Panc1 (cell line): ENCODE measurements at regions not wholly inside any gene's neighbourhood (a gene's known extent, or its start where the extent isn't known, plus 50 kb on each side); places are given as distances from the start of the nearest gene placed in this dataset.

Source experiments
- ATAC-seq: fragments of 200-7000 bp; cut with Tn5 transposase; 2 replicates; pipeline ENCODE4 v1.9.1; 2020; ENCODE audit warnings: mild to moderate bottlenecking, moderate library complexity
- BruUV-seq: library from RNA; stranded (reverse); fragments of 400-500 nt; replicated peaks from 2 replicates; lab custom pipeline; 2021; lab: Mats Ljungman, UMichigan
- CTCF ChIA-PET: fragments of 300-600 bp; sonication (Branson Sonifier 250); formaldehyde crosslinking; loops from one replicate; lab custom pipeline; 2022; ENCODE audit warnings: antibody characterized with exemption; lab: Charles Lee
- POLR2A ChIA-PET: fragments of 300-600 bp; sonication (Branson Sonifier 250); formaldehyde crosslinking; loops from one replicate; lab custom pipeline; 2022; ENCODE audit warnings: antibody characterized with exemption; lab: Charles Lee
- DNase-seq: peaks from one replicate; pipeline ENCODE4 v3.0.0-alpha.2; 2010; ENCODE audit warnings: low read depth, low spot score
- H3K27ac ChIP-seq: 2 replicates; pipeline ENCODE4 v1.5.1; 2011; ENCODE audit warnings: mild to moderate bottlenecking, low read length, inconsistent platforms
- H3K27me3 ChIP-seq: fragments of 200-500 bp; sonication (Bioruptor generic); 2 replicates; pipeline ENCODE4 v1.6.0; 2014; ENCODE audit warnings: low read length, inconsistent platforms; ENCODE audit not compliant: control insufficient read depth, insufficient read depth
- H3K36me3 ChIP-seq: fragments of 200-500 bp; sonication (Bioruptor generic); 2 replicates; pipeline ENCODE4 v1.5.1; 2014; ENCODE audit warnings: inconsistent platforms, mild to moderate bottlenecking, low read length, moderate library complexity; ENCODE audit not compliant: control insufficient read depth, insufficient read depth
- H3K4me1 ChIP-seq: 2 replicates; pipeline ENCODE4 v1.5.1; 2011; ENCODE audit warnings: inconsistent platforms, mild to moderate bottlenecking, low read length, moderate library complexity; ENCODE audit not compliant: control insufficient read depth, insufficient read depth
- H3K4me3 ChIP-seq, 2 experiments: 2 replicates each; pipeline ENCODE4 v1.5.1; 2011 to 2012; ENCODE audit warnings: low read depth in 2 of 2, low read length in 2 of 2, mild to moderate bottlenecking in 2 of 2, inconsistent platforms in 1 of 2, moderate library complexity in 1 of 2
- H3K9me3 ChIP-seq: fragments of 200-500 bp; sonication (Bioruptor generic); 2 replicates; pipeline ENCODE4 v1.5.1; 2014; ENCODE audit warnings: low read depth, mild to moderate bottlenecking, inconsistent platforms, low read length, moderate library complexity; ENCODE audit not compliant: control insufficient read depth, insufficient read depth
- POLR2AphosphoS5 ChIP-seq: IDR thresholded peaks from 2 replicates; pipeline ENCODE4 v1.6.1; 2012; ENCODE audit warnings: mild to moderate bottlenecking, low read depth, low read length, moderate library complexity
- SIN3A ChIP-seq: IDR thresholded peaks from 2 replicates; pipeline ENCODE4 v1.6.1; 2012; ENCODE audit warnings: low read depth, mild to moderate bottlenecking, low read length, moderate library complexity, borderline replicate concordance; ENCODE audit not compliant: insufficient read depth
- TCF7L2 ChIP-seq: IDR thresholded peaks from 2 replicates; pipeline ENCODE4 v1.6.1; 2011; ENCODE audit warnings: mild to moderate bottlenecking, low read depth, low read length, inconsistent platforms
- in situ Hi-C: cut with HindIII; loops from 2 replicates; pipeline ENCODE4 v1.10.0; 2016; ENCODE audit warnings: low sequenced_read_pairs, low pct_unique_long_range_greater_than_20kb
- intact Hi-C: fragments of 100-400 bp; cut with micrococcal nuclease; formaldehyde crosslinking; loops from one replicate; pipeline ENCODE4 v1.10.0; 2022; ENCODE audit not compliant: unreplicated experiment
- TF ChIP-seq, protein P1 (sequence below): fragments of 450-650 bp; IDR thresholded peaks from 2 replicates; pipeline ENCODE4 v1.5.1; 2017; ENCODE audit warnings: mild to moderate bottlenecking
- TF ChIP-seq, protein P2 (sequence below), 2 experiments: IDR thresholded peaks; 2 replicates each; pipeline ENCODE4 v1.6.1; 2011 to 2012; ENCODE audit warnings: low read depth in 2 of 2, control low read depth in 1 of 2, low read length in 1 of 2, mild to moderate bottlenecking in 1 of 2, moderate library complexity in 1 of 2; ENCODE audit not compliant: insufficient read depth in 1 of 2

DNA sequence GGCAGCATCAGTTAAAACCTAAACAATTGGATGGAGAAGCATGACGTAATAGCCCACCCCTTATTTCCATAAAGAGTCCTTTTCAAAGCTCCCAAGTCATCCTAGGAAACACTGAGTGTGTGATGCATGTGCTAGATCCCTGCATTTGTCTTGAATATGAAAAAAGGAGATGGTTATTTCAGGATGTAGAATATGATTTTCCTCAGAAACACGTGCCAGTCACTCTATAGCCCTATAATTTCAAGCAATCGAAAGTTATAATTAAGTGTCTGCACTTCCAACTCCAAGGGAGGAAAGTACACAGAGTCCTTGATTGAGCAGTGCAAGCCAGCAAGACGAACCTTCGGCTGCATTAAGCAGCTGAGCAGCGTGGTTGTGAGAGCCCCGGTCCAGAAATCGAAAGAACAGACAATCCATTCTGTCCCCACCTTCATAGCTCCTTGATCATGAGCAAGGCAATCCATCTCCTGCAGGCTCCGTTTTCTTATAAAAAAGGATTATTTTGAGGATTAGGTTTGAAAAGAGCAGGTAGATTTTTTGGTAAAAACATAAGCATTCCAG lies 287.7 kb downstream of the FBXO15 start:
- intact Hi-C loops (no loop called here), in situ Hi-C loops (no loop called here)
- ATAC-seq (no peak), DNase-seq (no peak)
- Histone ChIP-seq H3K4me3 (no peak overlapping the region), H3K27ac (no peak overlapping the region), H3K36me3 (no peaks in the 10 kb centered on the region), H3K9me3 (no peaks in the 10 kb centered on the region), H3K27me3 (no peaks in the 10 kb centered on the region), H3K4me1 (no peaks in the 10 kb centered on the region)
- ChIA-PET CTCF (no interaction called here), POLR2A (no interaction called here)
- BruUV-seq: no TSS peak
- TF ChIP-seq SIN3A (no peak), TCF7L2 (no peak), POLR2AphosphoS5 (no peak)
- TF ChIP-seq, protein P1, sequence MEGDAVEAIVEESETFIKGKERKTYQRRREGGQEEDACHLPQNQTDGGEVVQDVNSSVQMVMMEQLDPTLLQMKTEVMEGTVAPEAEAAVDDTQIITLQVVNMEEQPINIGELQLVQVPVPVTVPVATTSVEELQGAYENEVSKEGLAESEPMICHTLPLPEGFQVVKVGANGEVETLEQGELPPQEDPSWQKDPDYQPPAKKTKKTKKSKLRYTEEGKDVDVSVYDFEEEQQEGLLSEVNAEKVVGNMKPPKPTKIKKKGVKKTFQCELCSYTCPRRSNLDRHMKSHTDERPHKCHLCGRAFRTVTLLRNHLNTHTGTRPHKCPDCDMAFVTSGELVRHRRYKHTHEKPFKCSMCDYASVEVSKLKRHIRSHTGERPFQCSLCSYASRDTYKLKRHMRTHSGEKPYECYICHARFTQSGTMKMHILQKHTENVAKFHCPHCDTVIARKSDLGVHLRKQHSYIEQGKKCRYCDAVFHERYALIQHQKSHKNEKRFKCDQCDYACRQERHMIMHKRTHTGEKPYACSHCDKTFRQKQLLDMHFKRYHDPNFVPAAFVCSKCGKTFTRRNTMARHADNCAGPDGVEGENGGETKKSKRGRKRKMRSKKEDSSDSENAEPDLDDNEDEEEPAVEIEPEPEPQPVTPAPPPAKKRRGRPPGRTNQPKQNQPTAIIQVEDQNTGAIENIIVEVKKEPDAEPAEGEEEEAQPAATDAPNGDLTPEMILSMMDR: no peak
- TF ChIP-seq, protein P2, sequence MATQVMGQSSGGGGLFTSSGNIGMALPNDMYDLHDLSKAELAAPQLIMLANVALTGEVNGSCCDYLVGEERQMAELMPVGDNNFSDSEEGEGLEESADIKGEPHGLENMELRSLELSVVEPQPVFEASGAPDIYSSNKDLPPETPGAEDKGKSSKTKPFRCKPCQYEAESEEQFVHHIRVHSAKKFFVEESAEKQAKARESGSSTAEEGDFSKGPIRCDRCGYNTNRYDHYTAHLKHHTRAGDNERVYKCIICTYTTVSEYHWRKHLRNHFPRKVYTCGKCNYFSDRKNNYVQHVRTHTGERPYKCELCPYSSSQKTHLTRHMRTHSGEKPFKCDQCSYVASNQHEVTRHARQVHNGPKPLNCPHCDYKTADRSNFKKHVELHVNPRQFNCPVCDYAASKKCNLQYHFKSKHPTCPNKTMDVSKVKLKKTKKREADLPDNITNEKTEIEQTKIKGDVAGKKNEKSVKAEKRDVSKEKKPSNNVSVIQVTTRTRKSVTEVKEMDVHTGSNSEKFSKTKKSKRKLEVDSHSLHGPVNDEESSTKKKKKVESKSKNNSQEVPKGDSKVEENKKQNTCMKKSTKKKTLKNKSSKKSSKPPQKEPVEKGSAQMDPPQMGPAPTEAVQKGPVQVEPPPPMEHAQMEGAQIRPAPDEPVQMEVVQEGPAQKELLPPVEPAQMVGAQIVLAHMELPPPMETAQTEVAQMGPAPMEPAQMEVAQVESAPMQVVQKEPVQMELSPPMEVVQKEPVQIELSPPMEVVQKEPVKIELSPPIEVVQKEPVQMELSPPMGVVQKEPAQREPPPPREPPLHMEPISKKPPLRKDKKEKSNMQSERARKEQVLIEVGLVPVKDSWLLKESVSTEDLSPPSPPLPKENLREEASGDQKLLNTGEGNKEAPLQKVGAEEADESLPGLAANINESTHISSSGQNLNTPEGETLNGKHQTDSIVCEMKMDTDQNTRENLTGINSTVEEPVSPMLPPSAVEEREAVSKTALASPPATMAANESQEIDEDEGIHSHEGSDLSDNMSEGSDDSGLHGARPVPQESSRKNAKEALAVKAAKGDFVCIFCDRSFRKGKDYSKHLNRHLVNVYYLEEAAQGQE (IDR thresholded peaks at IDR 0.05; ENCODE audit: insufficient read depth in 1 of 2, low read depth in 2 of 2, low read length in 1 of 2): no peak

DNA sequence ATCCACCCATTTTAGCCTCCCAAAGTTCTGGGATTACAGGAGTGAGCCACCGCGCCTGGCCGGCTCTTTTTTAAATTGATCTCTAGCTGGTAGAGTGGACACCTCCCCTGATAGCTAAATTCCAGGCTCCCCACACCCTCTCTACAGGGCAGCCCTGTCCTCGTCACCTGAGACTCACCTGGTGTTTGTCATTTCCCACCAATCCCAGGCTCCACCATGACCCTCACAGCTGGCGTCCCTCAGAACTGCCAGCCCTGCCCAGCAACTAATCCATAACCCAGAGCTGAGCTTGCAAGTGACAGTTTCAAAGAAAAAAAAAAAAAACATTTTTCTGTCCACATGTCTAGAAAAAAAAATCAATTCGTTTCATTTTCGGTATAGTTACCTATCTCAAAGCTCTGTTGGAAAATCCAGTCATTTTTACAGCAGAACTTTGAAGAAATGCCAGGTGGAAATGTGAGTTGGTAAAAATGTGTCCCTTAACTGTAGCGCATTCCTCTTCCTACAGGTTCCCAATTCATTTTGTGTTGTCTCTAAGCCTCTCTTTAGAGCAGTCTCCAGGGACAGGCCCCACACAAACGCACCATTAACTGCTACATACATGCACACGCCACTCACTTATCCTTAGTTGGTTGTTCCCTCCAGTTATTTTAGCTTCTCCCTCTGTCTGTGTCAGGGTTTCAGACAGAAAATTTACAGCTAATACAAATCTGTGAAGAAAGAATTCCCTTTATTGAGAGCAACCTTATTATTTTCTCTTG lies 294.7 kb downstream of the FBXO15 start:
- ATAC-seq: no peak
- Histone ChIP-seq H3K36me3 (no peaks in the 10 kb centered on the region), H3K9me3 (no peaks in the 10 kb centered on the region), H3K27me3 (peaks cover 3% of the 10 kb centered on the region; the same call in 1 of the 2 replicates), H3K4me3 (no peak overlapping the region), H3K27ac (no peak overlapping the region), H3K4me1 (no peaks in the 10 kb centered on the region)
- no TSS peak for BruUV-seq
- ChIA-PET POLR2A (no interaction called here), CTCF (interaction anchor here (0.6 to 1.8 kb wide), 2 partner anchors 10 to 95 kb away, joined by 3 to 4 read pairs; no protein-coding TSS in a partner anchor)
- in situ Hi-C loops (no loop called here), intact Hi-C loops (no loop called here)
- TF ChIP-seq, protein P2 (IDR thresholded peaks at IDR 0.05; ENCODE audit: insufficient read depth in 1 of 2, low read depth in 2 of 2, low read length in 1 of 2): no peak
- no peak for TF ChIP-seq SIN3A
- no peak for TF ChIP-seq TCF7L2
- TF ChIP-seq, protein P1: no peak
- TF ChIP-seq POLR2AphosphoS5: no peak
- no peak for DNase-seq
